Iris pigment epithelial cell (primary cell): ENCODE measurements at regions not wholly inside any gene's neighbourhood (a gene's known extent, or its start where the extent isn't known, plus 50 kb on each side); places are given as distances from the start of the nearest gene placed in this dataset.

Source experiments
- DNase-seq: peaks from one replicate; pipeline ENCODE4 v3.0.0-alpha.2; 2011; ENCODE audit warnings: low read depth

- no peak for DNase-seq
Measured at GRCh38 chr6:91135406-91136103, 548.7 kb upstream of the MAP3K7 start.

GRCh38 chr6:91132461-91132860, 545.6 kb upstream of the MAP3K7 start:
- peak; percentile 15 for DNase-seq

GRCh38 chr6:91130126-91130525, 543.3 kb upstream of the MAP3K7 start:
- DNase-seq, result no peak

GRCh38 chr6:91127752-91128151, 540.9 kb upstream of the MAP3K7 start:
- no peak for DNase-seq

- no peak for DNase-seq
Measured at GRCh38 chr6:91126876-91127275, 540.0 kb upstream of the MAP3K7 start.

- no peak for DNase-seq
Measured at GRCh38 chr6:91117550-91117949, 530.7 kb upstream of the MAP3K7 start.

GRCh38 chr6:91114123-91114708, 527.3 kb upstream of the MAP3K7 start:
- DNase-seq, result no peak

- no peak for DNase-seq
Measured at GRCh38 chr6:91106083-91106482, 519.2 kb upstream of the MAP3K7 start.

GRCh38 chr6:91105532-91105931, 518.7 kb upstream of the MAP3K7 start:
- no peak for DNase-seq

GRCh38 chr6:91099479-91099878, 512.6 kb upstream of the MAP3K7 start:
- DNase-seq, result no peak

- DNase-seq, result no peak
Measured at GRCh38 chr6:91098006-91098405, 511.1 kb upstream of the MAP3K7 start.

- DNase-seq, result peak; percentile 0
Measured at GRCh38 chr6:91097364-91097763, 510.5 kb upstream of the MAP3K7 start.

- DNase-seq, result peak; percentile 0
Measured at GRCh38 chr6:91094806-91095475, 508.1 kb upstream of the MAP3K7 start.

GRCh38 chr6:91094341-91094740, 507.5 kb upstream of the MAP3K7 start:
- DNase-seq, result no peak

GRCh38 chr6:91088976-91089375, 502.1 kb upstream of the MAP3K7 start:
- no peak for DNase-seq

- DNase-seq, result no peak
Measured at GRCh38 chr6:91088515-91088914, 501.6 kb upstream of the MAP3K7 start.

GRCh38 chr6:91087908-91088307, 501.0 kb upstream of the MAP3K7 start:
- no peak for DNase-seq

GRCh38 chr6:91083211-91083610, 496.3 kb upstream of the MAP3K7 start:
- peak; percentile 2 for DNase-seq

GRCh38 chr6:91082311-91082832, 495.5 kb upstream of the MAP3K7 start:
- peak; percentile 50 for DNase-seq

- DNase-seq, result peak; percentile 54
Measured at GRCh38 chr6:91081452-91082067, 494.7 kb upstream of the MAP3K7 start.

- DNase-seq, result no peak
Measured at GRCh38 chr6:91080871-91081270, 494.0 kb upstream of the MAP3K7 start.

GRCh38 chr6:91079969-91080368, 493.1 kb upstream of the MAP3K7 start:
- DNase-seq, result peak; percentile 0
